GM19455 (cell line): ENCODE measurements at regions not wholly inside any gene's neighbourhood (a gene's known extent, or its start where the extent isn't known, plus 50 kb on each side); places are given as distances from the start of the nearest gene placed in this dataset.

Experiments used
- ATAC-seq: cut with Tn5 transposase; IDR thresholded peaks from one replicate; pipeline ENCODE4 v1.9.1; 2021; ENCODE audit not compliant: unreplicated experiment

- peak; percentile 94 for ATAC-seq
Measured at GRCh38 chr4:14856062-14856933, 146.0 kb upstream of the CPEB2 start.

GRCh38 chr4:14856934-14857235 lies 145.4 kb upstream of the CPEB2 start:
- no peak for ATAC-seq

GRCh38 chr4:14857475-14857874 lies 144.8 kb upstream of the CPEB2 start:
- ATAC-seq, result no peak

- no peak for ATAC-seq
Measured at GRCh38 chr4:14857981-14858380, 144.3 kb upstream of the CPEB2 start.

- ATAC-seq, result no peak
Measured at GRCh38 chr4:14862891-14863290, 139.4 kb upstream of the CPEB2 start.

- no peak for ATAC-seq
Measured at GRCh38 chr4:14863418-14864364, 138.6 kb upstream of the CPEB2 start.

GRCh38 chr4:14864365-14865030 lies 137.8 kb upstream of the CPEB2 start:
- ATAC-seq, result no peak

- ATAC-seq, result no peak
Measured at GRCh38 chr4:14865031-14865366, 137.3 kb upstream of the CPEB2 start.

- no peak for ATAC-seq
Measured at GRCh38 chr4:14865804-14866203, 136.5 kb upstream of the CPEB2 start.

GRCh38 chr4:14867847-14868246 lies 134.4 kb upstream of the CPEB2 start:
- no peak for ATAC-seq

GRCh38 chr4:14868426-14869395 lies 133.6 kb upstream of the CPEB2 start:
- ATAC-seq, result no peak

GRCh38 chr4:14871676-14872430 lies 130.4 kb upstream of the CPEB2 start:
- ATAC-seq, result no peak

- ATAC-seq, result peak; percentile 72
Measured at GRCh38 chr4:14874990-14875389, 127.3 kb upstream of the CPEB2 start.

- no peak for ATAC-seq
Measured at GRCh38 chr4:14877246-14878225, 124.7 kb upstream of the CPEB2 start.

- ATAC-seq, result no peak
Measured at GRCh38 chr4:14878681-14879080, 123.6 kb upstream of the CPEB2 start.

GRCh38 chr4:14879683-14880082 lies 122.6 kb upstream of the CPEB2 start:
- ATAC-seq, result no peak

GRCh38 chr4:14880805-14881204 lies 121.5 kb upstream of the CPEB2 start:
- ATAC-seq, result no peak

GRCh38 chr4:14883166-14883565 lies 119.1 kb upstream of the CPEB2 start:
- ATAC-seq, result no peak

- no peak for ATAC-seq
Measured at GRCh38 chr4:14883661-14884060, 118.6 kb upstream of the CPEB2 start.
